Smooth muscle cell (in vitro differentiated cells): ENCODE measurements at regions not wholly inside any gene's neighbourhood (a gene's known extent, or its start where the extent isn't known, plus 50 kb on each side); places are given as distances from the start of the nearest gene placed in this dataset.

ENCODE experiments used
- DNase-seq: peaks from one replicate; lab custom pipeline; 2025; ENCODE audit not compliant: unreplicated experiment; lab: John Stamatoyannopoulos, UW
- H2AFZ ChIP-seq: fragments of 200-600 bp; sonication (generic); 2 replicates; pipeline ENCODE4 v1.6.0; 2016; ENCODE audit warnings: antibody characterized with exemption, low read depth, mild to moderate bottlenecking
- H3F3A ChIP-seq: fragments of 200-600 bp; sonication (generic); 2 replicates; pipeline ENCODE4 v1.6.0; 2017; ENCODE audit warnings: antibody characterized with exemption, low read depth
- H3K27ac ChIP-seq: fragments of 200-600 bp; sonication (generic); 2 replicates; pipeline ENCODE4 v1.5.1; 2016; ENCODE audit warnings: low read depth, mild to moderate bottlenecking
- H3K27me3 ChIP-seq: fragments of 200-600 bp; sonication (generic); 2 replicates; pipeline ENCODE4 v1.6.1; 2016; ENCODE audit warnings: low read depth, mild to moderate bottlenecking
- H3K36me3 ChIP-seq: fragments of 200-600 bp; sonication (generic); 2 replicates; pipeline ENCODE4 v1.5.1; 2016; ENCODE audit warnings: low read depth
- H3K4me1 ChIP-seq: fragments of 200-600 bp; sonication (generic); 2 replicates; pipeline ENCODE4 v1.5.1; 2016; ENCODE audit warnings: low read depth
- H3K4me2 ChIP-seq: fragments of 200-600 bp; sonication (generic); 2 replicates; pipeline ENCODE4 v1.6.0; 2016; ENCODE audit warnings: mild to moderate bottlenecking
- H3K4me3 ChIP-seq: fragments of 200-600 bp; sonication (generic); 2 replicates; pipeline ENCODE4 v1.5.1; 2016; ENCODE audit warnings: mild to moderate bottlenecking
- H3K79me2 ChIP-seq: fragments of 200-600 bp; sonication (generic); 2 replicates; pipeline ENCODE4 v1.6.0; 2016; ENCODE audit warnings: low read depth, mild to moderate bottlenecking
- H3K9ac ChIP-seq: fragments of 200-600 bp; sonication (generic); 2 replicates; pipeline ENCODE4 v1.6.0; 2016; ENCODE audit warnings: low read depth
- H3K9me3 ChIP-seq: fragments of 200-600 bp; sonication (generic); replicated peaks from 2 replicates; pipeline ENCODE4 v1.5.1; 2016; ENCODE audit warnings: low read depth
- H4K20me1 ChIP-seq: fragments of 200-600 bp; sonication (generic); 2 replicates; pipeline ENCODE4 v1.6.0; 2016; ENCODE audit warnings: low read depth
- whole genome bisulfite sequencing: methylation state at CpG from one replicate; pipeline ENCODE4 v1.1.7; 2016; ENCODE audit warnings: low lambda C conversion rate; 5-methylcytosine and 5-hydroxymethylcytosine counted together
- TF ChIP-seq, protein P1 (sequence below): fragments of 200-600 bp; sonication (generic); IDR thresholded peaks from 2 replicates; pipeline ENCODE4 v1.5.1; 2017; ENCODE audit warnings: borderline replicate concordance, mild to moderate bottlenecking, antibody characterized with exemption; ENCODE audit not compliant: insufficient read depth, poor library complexity, severe bottlenecking

DNA sequence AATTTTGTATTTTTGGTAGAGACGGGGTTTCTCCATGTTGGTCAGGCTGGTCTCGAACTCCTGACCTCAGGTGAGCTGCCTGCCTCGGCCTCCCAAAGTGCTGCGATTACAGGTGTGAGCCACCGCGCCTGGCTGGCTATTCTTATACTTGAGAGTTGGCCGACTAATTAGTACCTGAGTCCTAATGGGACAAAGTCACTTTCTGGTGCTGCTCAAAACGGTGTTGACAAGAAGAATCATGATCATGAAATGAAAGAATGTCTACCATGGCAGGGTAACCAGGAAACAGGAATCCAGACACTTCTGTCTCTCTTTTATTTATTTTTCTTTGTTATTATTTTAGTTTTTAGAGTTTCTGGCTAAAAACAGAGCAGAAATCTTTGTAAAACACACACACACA, 54.7 kb upstream of the RAB6D start:
- H4K20me1 ChIP-seq: no peaks in the 10 kb centered on the region
- no peaks in the 10 kb centered on the region for H3K36me3 ChIP-seq
- no peak for DNase-seq
- TF ChIP-seq, protein P1, sequence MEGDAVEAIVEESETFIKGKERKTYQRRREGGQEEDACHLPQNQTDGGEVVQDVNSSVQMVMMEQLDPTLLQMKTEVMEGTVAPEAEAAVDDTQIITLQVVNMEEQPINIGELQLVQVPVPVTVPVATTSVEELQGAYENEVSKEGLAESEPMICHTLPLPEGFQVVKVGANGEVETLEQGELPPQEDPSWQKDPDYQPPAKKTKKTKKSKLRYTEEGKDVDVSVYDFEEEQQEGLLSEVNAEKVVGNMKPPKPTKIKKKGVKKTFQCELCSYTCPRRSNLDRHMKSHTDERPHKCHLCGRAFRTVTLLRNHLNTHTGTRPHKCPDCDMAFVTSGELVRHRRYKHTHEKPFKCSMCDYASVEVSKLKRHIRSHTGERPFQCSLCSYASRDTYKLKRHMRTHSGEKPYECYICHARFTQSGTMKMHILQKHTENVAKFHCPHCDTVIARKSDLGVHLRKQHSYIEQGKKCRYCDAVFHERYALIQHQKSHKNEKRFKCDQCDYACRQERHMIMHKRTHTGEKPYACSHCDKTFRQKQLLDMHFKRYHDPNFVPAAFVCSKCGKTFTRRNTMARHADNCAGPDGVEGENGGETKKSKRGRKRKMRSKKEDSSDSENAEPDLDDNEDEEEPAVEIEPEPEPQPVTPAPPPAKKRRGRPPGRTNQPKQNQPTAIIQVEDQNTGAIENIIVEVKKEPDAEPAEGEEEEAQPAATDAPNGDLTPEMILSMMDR: no peak
- WGBS: 91% methylated on average over 8 of the region's 8 CpGs
- H3F3A ChIP-seq: peaks cover 6% of the 10 kb centered on the region
- H3K4me2 ChIP-seq: no peak overlapping the region
- peaks cover 4% of the 10 kb centered on the region for H3K27me3 ChIP-seq
- peaks cover 12% of the 10 kb centered on the region for H3K4me1 ChIP-seq
- H3K9ac ChIP-seq: no peak overlapping the region
- H3K9me3 ChIP-seq: no peaks in the 10 kb centered on the region
- H3K4me3 ChIP-seq: no peak overlapping the region
- no peaks in the 10 kb centered on the region for H3K79me2 ChIP-seq
- no peak overlapping the region for H3K27ac ChIP-seq
- H2AFZ ChIP-seq: no peak overlapping the region

DNA sequence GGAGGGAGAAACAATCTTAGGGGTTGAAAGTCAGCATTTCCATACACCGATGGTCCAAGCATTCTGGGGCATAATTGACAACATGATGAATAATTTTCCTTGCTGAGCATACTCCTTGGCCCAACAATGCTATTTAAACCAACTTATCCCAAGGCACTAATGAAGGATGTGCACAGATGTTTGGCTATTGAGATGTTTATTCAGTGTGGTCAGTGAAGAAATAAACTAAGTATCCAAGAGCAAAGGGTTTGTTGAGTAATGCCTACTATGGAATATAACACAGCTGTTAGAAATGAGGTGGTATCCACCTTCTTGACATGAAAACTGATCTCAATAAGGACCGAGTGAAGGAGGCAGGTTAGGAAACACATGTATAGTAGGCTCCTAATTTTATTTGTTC, 53.9 kb upstream of the RAB6D start:
- Histone ChIP-seq H3K36me3 (no peaks in the 10 kb centered on the region), H2AFZ (no peak overlapping the region), H3K9me3 (no peaks in the 10 kb centered on the region), H3F3A (peaks cover 6% of the 10 kb centered on the region), H3K4me1 (peaks cover 12% of the 10 kb centered on the region), H3K9ac (no peak overlapping the region), H4K20me1 (no peaks in the 10 kb centered on the region), H3K4me2 (no peak overlapping the region), H3K27ac (no peak overlapping the region), H3K4me3 (no peak overlapping the region), H3K79me2 (no peaks in the 10 kb centered on the region), H3K27me3 (peaks cover 3% of the 10 kb centered on the region)
- no peak for DNase-seq
- TF ChIP-seq, protein P1: no peak
- WGBS: 64% methylated on average over 2 of the region's 2 CpGs

- Histone ChIP-seq H3K4me2 (no peak overlapping the region), H3K27ac (no peak overlapping the region), H3K27me3 (peaks cover 7% of the 10 kb centered on the region), H3K4me1 (no peaks in the 10 kb centered on the region), H2AFZ (no peak overlapping the region), H4K20me1 (no peaks in the 10 kb centered on the region), H3K36me3 (no peaks in the 10 kb centered on the region), H3K4me3 (no peak overlapping the region), H3K9me3 (no peaks in the 10 kb centered on the region), H3F3A (no peaks in the 10 kb centered on the region), H3K9ac (no peak overlapping the region), H3K79me2 (no peaks in the 10 kb centered on the region)
- 86% methylated on average over 2 of the region's 2 CpGs for WGBS
- TF ChIP-seq, protein P1: no peak
- DNase-seq: no peak
These were observed 49.8 kb upstream of the RAB6D start for GRCh38 chr2:131413785-131414184.
